GM18498 (cell line): ENCODE measurements at regions not wholly inside any gene's neighbourhood (a gene's known extent, or its start where the extent isn't known, plus 50 kb on each side); places are given as distances from the start of the nearest gene placed in this dataset.
"Not testable (repeated sequence)": the region's sequence is repeated elsewhere in the genome, so short reads cannot be mapped to it uniquely, and the experiment has no call there.

Experiments used
- ATAC-seq: cut with Tn5 transposase; IDR thresholded peaks from one replicate; pipeline ENCODE4 v1.9.1; 2021; ENCODE audit warnings: mild to moderate bottlenecking, moderate library complexity; ENCODE audit not compliant: unreplicated experiment

GRCh38 chr4:82099928-82100579, 273.7 kb downstream of the HNRNPD start:
- no peak for ATAC-seq

DNA sequence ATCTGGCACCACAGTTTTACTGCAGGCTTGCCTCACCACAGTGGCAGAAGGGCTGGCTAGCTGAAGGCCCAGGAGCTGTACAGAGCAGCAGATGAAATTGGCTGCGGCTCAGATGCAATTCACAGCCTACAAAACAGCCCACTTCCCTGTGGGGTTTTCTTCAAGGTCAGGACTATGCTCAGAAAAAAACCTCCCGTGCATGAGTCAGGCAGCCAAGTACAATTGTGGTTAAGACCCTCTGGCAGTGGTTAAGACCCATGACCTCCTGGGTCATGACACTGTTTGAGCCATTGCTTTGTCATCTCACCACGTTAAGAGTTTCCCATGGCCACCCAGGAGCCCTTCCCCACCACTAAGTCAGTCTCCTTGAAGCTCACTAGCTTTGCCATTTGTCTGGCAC, 276.3 kb downstream of the HNRNPD start:
- no peak for ATAC-seq

- ATAC-seq: no peak
Observed at GRCh38 chr4:82090717-82091116, 283.1 kb downstream of the HNRNPD start.

- ATAC-seq: no peak
Observed at GRCh38 chr4:82084747-82085146, 289.0 kb downstream of the HNRNPD start.

GRCh38 chr4:82077471-82077995, 296.3 kb downstream of the HNRNPD start:
- not testable (repeated sequence) for ATAC-seq

DNA sequence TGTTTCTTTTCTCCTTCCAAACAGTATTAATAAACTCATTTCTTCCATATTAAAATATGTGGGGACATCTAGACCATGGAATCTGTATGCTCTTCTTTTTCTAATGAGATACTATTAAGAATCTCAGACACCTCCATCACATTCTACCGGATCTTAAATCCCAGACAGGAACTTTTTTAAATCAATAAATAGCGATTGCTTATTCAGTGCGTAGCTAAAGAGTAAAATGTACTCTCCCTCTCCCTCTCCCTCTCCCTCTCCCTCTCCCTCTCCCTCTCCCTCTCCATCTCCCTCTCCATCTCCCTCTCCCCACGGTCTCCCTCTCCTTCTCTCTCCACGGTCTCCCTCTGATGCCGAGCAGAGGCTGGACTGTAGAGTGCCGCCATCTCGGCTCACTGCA, 297.0 kb downstream of the HNRNPD start:
- no peak for ATAC-seq

DNA sequence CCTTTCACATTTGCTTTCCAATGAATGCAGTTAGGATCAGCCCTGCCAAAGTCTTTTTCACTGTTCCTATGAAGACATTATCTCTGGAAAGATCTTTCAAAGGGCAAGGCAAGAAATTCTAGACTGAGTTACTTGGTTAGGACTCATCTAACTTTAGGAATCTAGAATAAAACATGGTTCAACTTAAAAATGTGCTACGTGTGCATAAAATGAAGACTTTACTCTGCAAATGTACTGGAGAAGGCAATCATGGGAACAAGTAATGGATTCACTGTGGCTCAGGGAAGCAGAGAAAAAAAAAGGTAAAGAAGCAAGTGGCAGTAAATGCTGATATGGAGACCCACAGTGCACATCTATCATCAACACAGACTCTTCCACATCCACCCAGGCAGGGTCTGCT, 297.4 kb downstream of the HNRNPD start:
- ATAC-seq: no peak

- no peak for ATAC-seq
Observed at GRCh38 chr4:82071951-82072350, 301.8 kb downstream of the HNRNPD start.

GRCh38 chr4:82069883-82070638, 303.7 kb downstream of the HNRNPD start:
- no peak for ATAC-seq

DNA sequence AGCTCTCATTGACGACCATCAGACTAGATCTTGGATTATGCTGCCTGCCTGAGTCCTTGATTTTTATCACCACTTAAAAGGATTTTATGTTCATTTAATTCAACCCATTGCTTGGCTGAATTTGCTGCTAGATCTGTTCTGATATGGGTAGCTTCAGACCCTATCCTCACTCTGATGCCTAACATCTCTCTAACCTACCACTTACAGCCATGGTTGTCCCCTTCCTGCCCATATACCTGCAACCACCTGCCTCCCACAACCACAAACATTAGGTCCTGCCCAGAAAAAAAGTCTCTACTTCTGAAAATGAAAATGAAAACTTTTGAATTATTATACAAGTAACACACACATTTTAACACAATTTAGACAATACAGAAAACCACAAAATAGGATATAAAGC, 310.8 kb downstream of the HNRNPD start:
- ATAC-seq: no peak

DNA sequence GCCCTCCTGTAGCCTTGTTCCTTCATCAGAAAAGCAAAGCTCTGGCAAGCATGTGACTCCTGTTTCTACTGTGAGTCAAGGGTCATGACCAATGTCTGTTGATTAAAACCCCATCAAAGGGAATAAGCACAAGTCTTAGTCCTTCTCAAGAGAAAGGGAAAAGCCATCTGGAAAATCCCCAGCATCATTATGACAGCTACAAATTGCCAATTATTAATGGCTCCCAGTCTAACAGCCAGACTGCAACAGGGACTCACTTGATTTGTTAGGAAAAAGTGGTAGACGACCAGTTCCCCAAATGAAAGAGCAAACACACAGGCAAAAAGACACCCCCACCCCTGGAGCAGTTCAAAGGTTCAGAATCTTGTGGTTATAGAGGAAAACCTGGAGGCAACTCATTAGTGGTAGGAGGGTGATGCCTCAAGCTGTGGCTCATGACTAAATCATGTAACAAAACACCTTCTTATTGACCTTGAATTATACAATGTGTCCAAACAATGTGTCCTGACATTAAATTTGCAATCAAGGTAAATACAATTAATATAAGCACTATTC, 315.7 kb downstream of the HNRNPD start:
- no peak for ATAC-seq

DNA sequence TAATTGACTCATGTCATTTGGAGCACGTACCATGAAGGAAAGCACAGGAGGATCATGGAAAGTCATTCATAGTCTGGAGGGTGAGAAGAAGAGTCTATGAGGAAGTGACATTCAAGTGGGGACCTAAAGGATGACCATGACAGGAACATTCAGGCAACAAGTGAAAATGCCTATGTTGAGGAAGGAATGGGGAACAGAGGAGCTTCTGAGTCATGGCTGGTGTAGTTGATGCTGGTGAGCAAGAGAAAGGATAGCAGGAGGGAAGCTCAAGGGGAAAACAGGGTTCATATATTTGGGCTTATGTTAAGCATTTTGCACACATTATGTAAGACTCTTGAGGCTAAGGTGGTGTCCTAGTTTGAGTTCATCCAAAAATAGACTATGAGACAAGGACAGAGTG, 318.6 kb downstream of the HNRNPD start:
- no peak for ATAC-seq

DNA sequence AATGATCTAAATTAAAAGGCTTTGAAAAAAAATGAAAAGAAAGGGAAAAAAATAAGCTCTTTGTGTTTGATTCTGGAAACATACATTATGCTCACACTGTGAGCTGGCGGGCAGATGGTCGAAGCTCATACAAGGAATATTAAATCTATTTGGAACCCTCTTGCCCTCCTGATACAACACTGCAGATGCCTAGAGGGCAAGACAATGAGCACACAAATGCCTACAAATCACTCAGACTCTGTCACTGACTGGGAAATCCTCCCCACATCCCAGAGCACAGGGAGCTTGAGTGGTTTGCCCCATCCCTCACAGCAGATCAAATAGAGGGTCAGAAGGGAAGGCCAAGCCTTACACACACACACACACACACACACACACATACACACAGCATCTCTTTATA, 320.4 kb downstream of the HNRNPD start:
- no peak for ATAC-seq

DNA sequence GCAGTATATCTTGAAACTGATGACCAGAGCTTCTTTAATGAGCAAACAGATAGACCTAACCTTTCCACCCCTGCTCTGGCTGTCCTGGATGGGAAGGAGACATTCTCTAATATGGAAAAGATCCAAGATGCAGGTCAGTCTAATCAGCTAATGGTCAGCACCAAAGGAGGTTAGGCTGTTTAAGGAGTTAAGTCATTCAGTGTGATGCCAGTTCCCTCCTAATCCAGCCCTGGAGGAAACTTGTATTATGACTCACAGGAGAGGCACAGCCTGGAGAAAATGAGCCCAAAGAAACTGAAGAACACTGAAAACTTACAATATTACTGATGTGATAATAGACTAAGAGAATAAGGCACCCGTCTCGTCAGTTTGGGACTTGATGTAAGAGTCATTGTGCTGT, 323.0 kb downstream of the HNRNPD start:
- ATAC-seq: no peak

GRCh38 chr4:82049294-82049693, 324.5 kb downstream of the HNRNPD start:
- no peak for ATAC-seq

DNA sequence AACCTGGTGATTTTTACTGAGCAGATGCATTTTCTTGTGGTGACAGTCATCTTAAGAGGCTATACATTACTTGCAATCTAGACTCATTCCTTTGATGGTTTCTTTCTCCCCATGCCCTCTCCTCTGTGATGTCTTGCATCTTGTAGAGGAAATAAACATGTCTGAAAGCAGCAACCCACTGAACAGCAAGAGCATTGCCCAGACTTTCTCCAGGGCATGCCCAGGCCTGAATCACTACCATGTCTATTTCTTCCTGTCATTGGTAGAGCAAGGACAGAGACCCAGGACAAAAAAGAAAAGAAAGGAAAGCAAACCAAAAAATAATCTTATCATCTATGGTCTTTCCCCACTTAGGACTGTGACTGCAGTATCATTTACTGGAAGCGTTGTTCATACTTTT, 326.1 kb downstream of the HNRNPD start:
- no peak for ATAC-seq

DNA sequence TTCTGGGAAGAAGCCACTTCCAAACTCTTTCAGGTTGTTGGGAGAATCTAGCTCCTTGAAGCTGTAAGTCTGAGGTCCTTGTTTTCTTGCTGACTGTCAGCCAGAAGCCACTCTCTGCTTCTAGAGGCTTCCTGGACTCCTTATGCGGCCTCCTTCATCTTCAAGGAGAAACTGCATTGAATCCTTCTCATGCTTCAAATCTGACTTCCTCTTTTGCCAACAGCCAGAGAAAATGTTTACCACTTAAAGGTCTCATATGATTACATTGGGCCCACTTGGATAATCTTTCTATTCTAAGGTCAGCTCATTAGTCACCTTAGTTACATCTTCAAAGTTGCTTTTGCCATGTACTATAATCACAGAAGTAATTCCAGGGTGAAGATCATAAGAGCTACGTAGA, 327.0 kb downstream of the HNRNPD start:
- no peak for ATAC-seq

DNA sequence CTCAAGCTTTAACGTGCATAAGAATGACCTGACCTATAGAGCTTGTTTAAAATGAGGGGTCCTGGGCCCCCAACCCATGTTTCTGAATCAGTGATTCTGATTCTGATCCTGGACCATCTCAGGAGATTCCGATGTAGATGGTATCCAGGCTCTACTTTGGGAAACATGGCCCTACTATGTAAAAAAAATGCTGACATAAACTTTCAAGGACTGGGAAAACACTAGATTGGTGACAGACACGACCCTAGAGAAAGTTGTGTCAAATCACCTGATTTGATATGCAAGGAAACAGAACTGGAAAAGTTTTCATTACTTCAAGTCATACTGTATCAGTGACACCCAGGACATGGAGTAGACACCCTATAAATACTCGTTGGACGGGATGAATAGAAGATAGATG, 328.5 kb downstream of the HNRNPD start:
- ATAC-seq: no peak

DNA sequence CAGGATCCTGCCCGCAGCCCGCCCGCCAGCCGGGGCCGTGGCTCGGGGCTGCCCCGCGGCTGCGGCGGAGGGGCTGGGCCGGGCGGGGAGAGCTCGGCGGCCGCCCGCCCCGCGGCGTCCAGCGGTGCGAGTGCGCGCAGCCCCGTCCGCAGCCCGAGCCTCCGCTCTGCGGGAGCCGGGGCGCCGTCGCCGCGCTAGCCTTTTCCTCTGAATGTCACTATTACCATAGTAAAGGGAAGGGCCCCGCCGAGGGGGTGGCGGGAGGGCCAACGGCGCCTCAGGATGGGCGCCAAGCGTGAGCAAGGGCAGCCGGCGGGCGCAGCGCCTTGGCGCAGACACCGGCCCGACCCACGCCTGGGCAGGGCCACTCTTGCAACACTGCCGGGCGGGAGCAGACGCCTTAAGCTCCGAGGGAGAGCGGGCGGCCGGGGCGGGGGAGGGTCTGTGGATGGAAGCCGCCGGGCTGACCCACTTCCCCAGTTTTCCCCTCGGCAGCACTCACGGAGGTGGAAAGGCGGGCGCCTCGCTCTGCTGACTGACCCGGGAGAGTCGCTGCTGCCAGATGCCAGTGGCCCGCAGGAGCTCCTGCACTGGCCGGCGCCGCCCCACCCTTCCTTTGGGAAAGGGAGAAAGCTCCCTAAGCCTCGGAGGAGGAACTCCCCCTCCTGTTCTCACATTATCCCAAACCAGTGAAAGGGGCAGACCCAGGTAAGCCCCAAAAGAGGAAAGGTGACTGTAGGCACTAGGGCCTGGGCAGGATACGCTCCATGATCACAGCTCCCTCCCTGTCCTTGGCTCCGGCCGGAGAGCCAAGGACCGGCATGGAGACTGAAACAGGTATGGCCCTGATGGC, 329.4 kb downstream of the HNRNPD start:
- no peak for ATAC-seq

GRCh38 chr4:82043809-82044137, 330.0 kb downstream of the HNRNPD start:
- ATAC-seq: no peak

- ATAC-seq: no peak
Observed at GRCh38 chr4:82043081-82043808, 330.5 kb downstream of the HNRNPD start.
